ENCODE measurements at regions not wholly inside any gene's neighbourhood (a gene's known extent, or its start where the extent isn't known, plus 50 kb on each side); places are given as distances from the start of the nearest gene placed in this dataset.

- TF ChIP-seq ZFP30 (CRISPR knock-in tag; IDR thresholded peaks at IDR 0.05) (no peak), TSHZ2 (CRISPR knock-in tag; IDR thresholded peaks at IDR 0.05) (no peak), ARNTL (CRISPR knock-in tag; IDR thresholded peaks at IDR 0.05; ENCODE audit: borderline replicate concordance, low read depth) (no peak), CSRNP3 (CRISPR knock-in tag; IDR thresholded peaks at IDR 0.05) (no peak), ZNF70 (CRISPR knock-in tag; IDR thresholded peaks at IDR 0.05) (no peak), ZNF565 (CRISPR knock-in tag; conservative IDR thresholded peaks at IDR 0.05; ENCODE audit: low read depth) (no peak)
These were observed 241.5 kb downstream of the SHOX start for GRCh38 chrX:872090-872489.
